ENCODE measurements at regions not wholly inside any gene's neighbourhood (a gene's known extent, or its start where the extent isn't known, plus 50 kb on each side); places are given as distances from the start of the nearest gene placed in this dataset.

DNA sequence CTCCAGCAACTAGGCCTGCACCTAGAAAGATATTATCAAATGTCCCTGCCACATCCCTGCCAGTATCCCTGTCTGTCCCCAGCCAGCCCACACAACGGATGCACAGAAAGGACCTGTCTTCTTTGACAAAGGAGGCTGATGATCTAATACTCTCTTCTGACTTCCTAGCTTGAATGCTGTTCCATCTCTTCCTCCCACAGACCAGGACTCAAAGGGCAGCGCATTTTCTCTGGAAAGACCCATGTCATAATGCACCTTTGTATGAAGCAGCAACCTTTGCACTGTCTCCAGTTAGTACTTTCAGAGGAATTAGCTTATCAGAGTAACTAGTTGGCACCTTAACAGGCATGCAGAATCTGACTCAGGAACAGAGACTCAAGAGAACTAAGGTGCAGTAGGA lies 53.3 kb upstream of the TAF8 start:
- peaks cover 38% of the 10 kb centered on the region for H3K36me3 Mint-ChIP-seq (ENCODE audit: low read depth)
- no peak overlapping the region for H3K4me3 Mint-ChIP-seq
- H3K4me1 Mint-ChIP-seq: peaks cover 10% of the 10 kb centered on the region
- peak overlapping the region; percentile 1 for H3K27ac Mint-ChIP-seq
- no peak for DNase-seq
- intact Hi-C loops (cut with micrococcal nuclease): no loop called here
- no peaks in the 10 kb centered on the region for H3K27me3 Mint-ChIP-seq
- no peaks in the 10 kb centered on the region for H3K9me3 Mint-ChIP-seq

DNA sequence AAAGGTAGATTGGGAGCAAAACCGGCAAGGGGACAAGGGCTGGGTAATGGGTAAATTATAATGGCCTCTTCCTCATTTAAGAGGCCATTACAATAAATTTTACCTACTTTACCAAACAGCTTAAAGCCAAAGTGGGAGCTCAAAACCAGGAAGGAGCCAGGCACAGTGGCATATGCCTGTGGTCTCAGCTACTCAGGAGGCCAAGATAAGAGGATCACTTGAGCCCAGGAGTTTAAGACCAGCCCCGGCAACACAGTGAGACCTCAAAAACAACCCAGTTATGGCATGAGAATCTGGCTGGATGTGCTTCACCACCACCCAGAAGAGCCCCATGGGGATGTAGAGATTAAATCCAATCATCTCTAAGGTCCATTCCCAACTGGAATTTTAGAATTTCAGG lies 52.9 kb upstream of the TAF8 start:
- no peak for DNase-seq
- no peak overlapping the region for H3K4me3 Mint-ChIP-seq
- H3K27me3 Mint-ChIP-seq: no peaks in the 10 kb centered on the region
- peak overlapping the region; percentile 1 for H3K27ac Mint-ChIP-seq
- no peaks in the 10 kb centered on the region for H3K9me3 Mint-ChIP-seq
- intact Hi-C loops (cut with micrococcal nuclease): no loop called here
- H3K4me1 Mint-ChIP-seq: peaks cover 10% of the 10 kb centered on the region
- peaks cover 38% of the 10 kb centered on the region for H3K36me3 Mint-ChIP-seq (ENCODE audit: low read depth)
